ENCODE measurements at regions not wholly inside any gene's neighbourhood (a gene's known extent, or its start where the extent isn't known, plus 50 kb on each side); places are given as distances from the start of the nearest gene placed in this dataset.

DNA sequence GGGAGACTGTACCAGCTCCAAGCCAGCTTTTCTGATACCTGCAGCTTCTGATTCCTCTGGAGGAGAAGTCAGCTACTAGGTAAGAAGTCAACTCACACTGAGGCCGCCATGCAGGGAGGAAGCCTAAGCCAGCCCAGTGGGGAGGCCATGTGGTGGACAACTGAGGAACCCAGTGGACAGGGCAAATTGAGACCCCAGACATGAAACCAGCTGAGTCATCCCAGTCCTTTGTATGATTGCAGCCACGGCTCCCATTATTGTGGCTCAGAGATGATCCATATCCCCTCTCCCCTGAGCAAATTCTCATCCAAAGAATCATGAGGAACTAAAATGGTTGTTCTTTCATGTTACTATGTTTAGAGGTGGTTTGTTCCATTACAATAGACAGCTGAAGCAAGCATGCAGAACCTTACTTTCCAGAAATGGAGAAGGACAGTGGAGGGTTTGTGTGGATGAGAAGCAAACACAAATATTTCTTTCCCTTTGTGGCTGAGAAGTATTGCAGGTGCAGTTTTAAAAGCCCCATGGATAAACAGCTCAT lies 1147.3 kb upstream of the TMEM132C start:
- no peak for TF ChIP-seq GATA3 (IDR thresholded peaks at IDR 0.05; ENCODE audit: low read depth, low read length)
- no peak for TF ChIP-seq GATA2 (IDR thresholded peaks at IDR 0.05; ENCODE audit: low read depth, low read length)

DNA sequence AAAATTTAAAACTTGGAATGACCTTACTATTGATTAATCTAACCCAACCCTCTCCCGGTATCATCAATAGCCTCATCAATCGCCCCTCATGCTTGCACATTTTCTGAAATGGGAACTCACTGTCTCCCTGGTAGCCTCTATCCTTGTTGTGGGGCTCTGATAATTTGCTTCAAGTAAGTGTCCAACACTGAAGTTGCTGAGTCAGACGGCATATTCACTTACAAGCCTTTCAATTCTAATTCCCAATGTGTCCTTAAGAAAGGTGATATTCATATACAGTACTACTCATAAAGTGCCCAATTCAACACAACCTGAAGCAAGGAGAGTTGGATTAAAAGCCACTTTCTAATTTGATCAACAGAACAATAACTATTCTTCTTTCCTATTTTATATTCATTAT lies 1146.1 kb upstream of the TMEM132C start:
- no peak for TF ChIP-seq GATA3 (IDR thresholded peaks at IDR 0.05; ENCODE audit: low read depth, low read length)
- no peak for TF ChIP-seq GATA2 (IDR thresholded peaks at IDR 0.05; ENCODE audit: low read depth, low read length)

DNA sequence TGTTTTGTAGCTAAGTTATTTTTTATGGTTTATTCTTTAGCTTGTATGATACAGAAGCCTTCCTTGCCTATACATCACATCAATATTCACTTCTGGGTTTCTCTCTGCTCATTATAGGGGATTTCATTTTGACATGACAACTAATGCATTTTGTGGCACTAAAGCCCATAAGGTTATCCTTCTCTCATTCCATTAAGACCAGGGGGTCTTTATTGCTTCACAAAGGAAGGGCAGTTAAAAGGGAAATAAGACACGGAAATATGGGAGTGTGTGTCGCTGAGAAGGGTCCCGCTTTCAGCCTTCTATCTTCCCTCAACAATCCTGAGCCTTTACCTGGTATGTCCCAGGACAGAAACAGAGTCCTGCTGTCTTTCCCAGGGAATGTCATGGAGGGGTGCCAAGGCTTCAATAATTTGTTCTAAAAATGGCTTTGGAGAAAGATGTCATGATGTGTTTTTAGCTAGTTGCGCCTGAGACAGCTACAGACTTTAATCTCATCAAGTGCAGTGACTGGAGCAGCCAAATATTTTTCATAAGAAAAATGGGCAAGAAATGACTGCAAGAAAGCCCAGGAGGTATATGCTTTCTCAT lies 1145.4 kb upstream of the TMEM132C start:
- TF ChIP-seq GATA2 (IDR thresholded peaks at IDR 0.05; ENCODE audit: low read depth, low read length) (no peak), GATA3 (IDR thresholded peaks at IDR 0.05; ENCODE audit: low read depth, low read length) (no peak)

DNA sequence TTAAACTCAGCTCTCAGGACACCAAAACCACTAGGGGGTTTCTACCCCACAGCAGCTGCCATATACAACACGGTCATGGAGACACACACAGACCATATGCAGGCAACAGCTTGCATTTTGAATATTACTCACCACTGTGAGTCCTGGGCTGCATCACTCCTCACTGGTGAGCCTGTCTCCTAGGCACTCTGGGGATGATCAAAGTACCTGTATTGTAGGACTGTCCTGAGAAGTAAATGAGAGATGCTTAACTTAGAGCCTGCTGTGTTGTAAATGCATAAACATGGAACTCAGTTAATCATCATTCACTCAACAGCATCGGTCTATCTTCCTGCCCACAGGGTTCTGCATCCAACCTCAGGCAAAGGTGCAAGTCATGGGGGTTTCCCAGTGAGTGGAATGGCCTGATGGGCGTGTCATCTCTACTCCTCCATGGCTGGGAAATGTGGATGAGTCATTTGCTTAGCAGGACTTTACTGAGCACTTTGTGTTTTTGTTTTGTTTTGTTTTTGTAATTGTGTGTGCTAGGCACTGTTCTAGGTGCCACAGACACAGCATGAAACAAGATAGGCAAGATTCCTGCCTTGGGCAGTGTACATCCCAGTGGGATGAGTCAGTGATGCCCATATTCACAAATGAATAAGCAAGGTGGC lies 1141.2 kb upstream of the TMEM132C start:
- no peak for TF ChIP-seq GATA3 (IDR thresholded peaks at IDR 0.05; ENCODE audit: low read depth, low read length)
- no peak for TF ChIP-seq GATA2 (IDR thresholded peaks at IDR 0.05; ENCODE audit: low read depth, low read length)

DNA sequence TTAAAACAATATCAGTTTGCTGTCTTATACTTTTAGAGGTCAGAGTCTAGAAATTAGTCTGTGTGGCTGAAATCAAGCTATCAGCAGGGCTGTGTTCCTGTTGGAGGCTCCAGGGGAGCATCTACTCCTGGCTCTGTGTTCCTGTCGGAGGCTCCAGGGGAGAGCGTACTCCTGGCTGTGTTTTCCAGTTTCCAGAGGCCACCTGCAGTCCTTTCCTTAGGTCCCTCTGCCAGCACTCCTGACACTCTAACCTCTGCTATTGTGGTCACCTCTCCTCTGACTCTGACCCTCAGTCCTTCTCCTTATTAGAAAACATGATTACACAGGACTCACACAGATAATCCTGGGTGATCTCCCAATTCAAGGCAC lies 1140.7 kb upstream of the TMEM132C start:
- no peak for TF ChIP-seq GATA3 (IDR thresholded peaks at IDR 0.05; ENCODE audit: low read depth, low read length)

DNA sequence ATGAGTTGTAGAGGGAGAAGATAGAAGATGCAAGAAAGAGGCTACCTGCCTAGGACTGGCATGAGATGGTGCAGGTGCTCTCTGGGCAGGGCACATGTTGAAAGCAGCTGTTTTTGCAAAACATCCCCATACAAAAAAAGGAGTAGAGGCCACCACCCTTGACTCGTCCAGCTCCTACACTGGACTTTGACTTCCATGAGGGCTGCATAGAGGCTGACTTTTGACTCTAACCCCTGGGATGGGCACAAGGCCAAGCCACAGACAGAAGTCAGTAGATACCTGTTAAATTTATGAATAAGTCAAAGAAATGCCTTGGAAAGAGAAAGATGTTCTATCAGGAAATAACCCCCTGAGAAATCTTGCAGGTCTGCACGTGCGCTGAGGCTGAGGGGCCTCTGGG lies 1139.1 kb upstream of the TMEM132C start:
- no peak for TF ChIP-seq GATA3 (IDR thresholded peaks at IDR 0.05; ENCODE audit: low read depth, low read length)
- TF ChIP-seq GATA2 (IDR thresholded peaks at IDR 0.05; ENCODE audit: low read depth, low read length): no peak

DNA sequence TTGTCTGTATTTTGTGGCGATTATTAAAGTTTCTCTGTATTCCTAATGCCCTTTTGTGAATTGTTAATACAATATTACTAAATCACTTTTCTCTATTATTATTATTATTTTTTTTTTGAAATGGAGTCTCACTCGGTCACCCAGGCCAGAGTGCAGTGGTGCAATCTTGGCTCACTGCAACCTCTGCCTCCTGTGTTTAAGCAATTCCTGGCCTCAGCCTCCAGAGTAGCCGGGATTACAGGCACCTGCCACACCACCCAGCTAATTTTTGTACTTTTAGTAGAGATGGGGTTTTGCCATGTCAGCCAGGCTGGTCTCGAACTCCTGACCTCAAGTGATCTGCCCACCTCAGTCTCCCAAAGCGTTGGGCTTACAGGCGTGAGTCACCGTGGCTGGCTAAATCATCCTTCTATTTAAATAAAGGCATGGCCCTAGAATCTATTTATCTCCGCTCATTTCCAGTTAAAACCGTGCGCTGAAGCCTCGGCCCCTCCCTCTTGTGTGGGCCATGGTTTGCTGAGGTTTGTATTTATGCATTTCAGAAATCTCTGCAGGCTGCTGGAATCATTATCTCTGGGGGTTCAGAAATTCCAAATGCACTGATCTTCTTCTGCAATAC lies 1136.4 kb upstream of the TMEM132C start:
- TF ChIP-seq GATA3 (IDR thresholded peaks at IDR 0.05; ENCODE audit: low read depth, low read length): no peak
- no peak for TF ChIP-seq GATA2 (IDR thresholded peaks at IDR 0.05; ENCODE audit: low read depth, low read length)

DNA sequence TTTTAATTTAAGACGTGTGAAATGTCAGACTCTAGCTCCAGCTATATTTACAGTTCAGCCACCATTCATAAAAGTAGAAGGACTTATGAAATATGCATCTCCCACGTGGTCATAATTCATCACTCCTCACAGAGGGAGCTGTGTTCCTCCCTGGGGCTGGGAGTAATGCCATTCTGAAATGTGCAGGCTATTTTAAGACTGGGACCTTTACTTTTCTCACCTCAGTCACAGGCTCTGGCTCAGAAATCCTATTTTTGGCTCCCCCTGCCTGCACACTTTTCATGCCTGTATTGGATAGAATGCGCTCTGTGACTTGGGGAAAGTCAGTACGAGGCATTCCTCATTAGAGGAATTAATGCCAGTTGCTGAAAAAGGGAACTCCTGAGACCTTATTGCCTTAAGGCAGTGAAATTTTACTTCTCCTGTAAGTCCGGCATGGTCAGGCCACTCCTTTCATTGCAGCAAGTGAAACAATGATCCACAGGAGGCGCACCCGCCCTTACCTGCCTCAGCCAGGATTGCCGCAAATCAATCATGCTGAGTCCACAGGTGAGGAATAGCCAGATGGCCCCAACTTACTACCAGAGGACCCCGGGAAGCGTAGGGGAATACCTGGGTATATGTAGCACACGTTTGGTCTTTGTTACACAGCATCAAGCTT lies 1133.2 kb upstream of the TMEM132C start:
- TF ChIP-seq GATA2 (IDR thresholded peaks at IDR 0.05; ENCODE audit: low read depth, low read length) (no peak), GATA3 (IDR thresholded peaks at IDR 0.05; ENCODE audit: low read depth, low read length) (no peak)

DNA sequence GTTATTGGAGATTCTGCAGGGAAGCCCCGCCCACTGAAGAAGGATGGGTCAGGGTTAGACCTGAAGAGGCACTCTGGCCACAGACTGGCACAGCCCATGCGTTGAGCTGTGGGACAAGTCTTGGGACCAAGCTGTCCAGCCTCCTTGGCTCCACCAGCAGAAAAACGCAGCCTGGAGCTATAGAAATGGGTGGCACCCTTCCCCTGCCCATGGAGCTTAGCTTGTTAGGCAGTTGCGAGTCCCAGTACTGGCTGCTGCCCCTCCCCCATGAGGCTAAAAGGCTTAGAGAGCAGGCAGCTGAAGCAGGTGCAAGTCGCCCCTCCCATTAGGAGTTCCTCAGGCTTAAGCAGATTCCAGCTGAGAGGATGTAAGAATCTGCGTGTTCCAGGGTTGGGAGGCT lies 1124.0 kb upstream of the TMEM132C start:
- no peak for TF ChIP-seq GATA2 (IDR thresholded peaks at IDR 0.05; ENCODE audit: low read depth, low read length)
- TF ChIP-seq GATA3 (IDR thresholded peaks at IDR 0.05; ENCODE audit: low read depth, low read length): no peak

DNA sequence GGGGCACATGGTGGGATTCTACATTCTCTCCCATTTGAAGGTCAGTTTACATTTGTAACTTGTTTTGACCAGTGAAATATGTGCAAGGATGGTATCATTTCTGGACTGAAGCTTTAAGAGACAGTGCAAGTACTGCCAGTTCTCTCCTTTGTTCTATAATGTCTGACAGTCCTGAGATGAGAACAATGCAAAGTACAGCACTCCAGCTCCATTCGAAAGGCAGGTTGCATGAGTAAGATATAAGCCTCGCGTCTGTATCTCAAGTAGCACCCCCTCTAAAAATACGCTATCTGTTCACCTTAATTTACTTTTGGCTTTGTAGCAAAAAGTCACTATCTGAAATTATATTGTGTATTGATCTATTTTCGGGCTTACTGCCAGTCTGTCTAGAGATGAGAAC lies 1122.2 kb upstream of the TMEM132C start:
- TF ChIP-seq GATA3 (IDR thresholded peaks at IDR 0.05; ENCODE audit: low read depth, low read length) (no peak), GATA2 (IDR thresholded peaks at IDR 0.05; ENCODE audit: low read depth, low read length) (no peak)

DNA sequence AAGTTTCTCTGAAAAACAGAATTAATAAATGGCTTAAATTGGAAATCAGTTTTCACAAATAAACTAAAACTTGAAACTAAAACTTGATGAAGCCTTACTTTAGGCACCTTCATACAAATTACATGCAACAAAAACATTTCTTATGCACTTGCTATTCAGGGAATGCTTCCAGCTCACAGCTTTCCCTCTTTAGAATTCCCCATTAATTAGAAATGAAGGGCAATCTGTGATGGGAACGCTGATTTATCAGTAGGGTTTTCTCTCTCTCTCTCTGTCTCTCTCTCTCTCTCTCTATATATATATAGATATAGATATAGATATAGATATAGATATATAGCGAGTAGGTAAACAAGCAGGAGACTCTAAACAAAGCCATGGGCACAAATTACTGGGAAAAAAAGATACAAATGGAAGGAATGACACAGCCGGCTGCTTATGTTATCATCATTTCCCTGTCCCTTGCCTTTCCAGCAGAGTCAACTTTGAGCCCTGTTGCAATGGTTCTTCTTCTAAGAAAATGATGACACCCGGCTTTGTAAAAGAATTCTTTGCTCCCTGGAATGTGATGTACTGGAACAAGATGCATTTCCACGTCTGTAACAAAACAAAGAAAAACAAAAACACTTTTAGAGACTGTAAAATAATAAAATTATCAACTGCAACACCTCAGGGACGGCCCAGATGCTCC lies 1121.6 kb upstream of the TMEM132C start:
- no peak for TF ChIP-seq GATA2 (IDR thresholded peaks at IDR 0.05; ENCODE audit: low read depth, low read length)
- no peak for TF ChIP-seq GATA3 (IDR thresholded peaks at IDR 0.05; ENCODE audit: low read depth, low read length)

DNA sequence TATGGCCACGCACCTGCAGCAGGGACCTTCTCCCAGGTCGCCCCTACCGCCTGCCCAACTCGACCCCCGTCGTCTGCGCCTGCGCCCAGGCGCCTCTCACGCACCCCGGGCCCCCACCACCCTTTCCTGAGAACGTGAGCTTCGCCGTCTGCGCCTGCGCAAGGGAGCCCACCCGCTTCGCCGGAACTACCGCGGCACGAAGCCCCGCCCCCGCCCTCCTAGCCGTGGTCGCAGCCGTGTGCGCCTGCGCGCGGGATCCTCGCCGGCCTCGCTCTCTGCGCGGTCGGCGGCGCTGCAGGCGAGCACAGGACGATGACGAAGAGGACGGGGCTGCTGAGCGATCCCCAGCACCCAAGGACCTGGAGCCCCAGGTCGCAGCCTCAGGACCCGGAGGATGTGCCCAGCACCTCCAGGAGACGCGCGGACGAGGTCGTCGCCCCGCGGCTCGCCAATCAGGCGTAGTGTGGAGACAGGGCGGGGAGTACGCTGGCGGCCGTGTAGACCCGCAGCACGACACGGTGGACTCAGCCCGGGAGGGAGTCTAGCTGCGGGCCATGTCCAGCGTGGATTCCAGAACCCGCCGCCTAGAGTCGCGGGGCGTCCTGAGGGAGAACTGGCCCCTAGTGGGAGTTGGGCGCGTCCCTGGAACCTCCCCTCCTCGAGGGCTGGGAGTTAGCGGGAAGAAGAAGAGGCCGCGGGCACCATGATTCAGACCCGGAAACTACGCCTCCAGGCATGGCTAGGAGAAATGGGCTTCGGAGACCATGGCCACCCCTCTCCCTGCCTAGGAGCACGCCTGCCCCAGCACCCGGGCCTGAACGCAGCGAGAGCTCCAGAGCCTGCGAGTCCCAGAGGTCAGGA lies 1120.8 kb upstream of the TMEM132C start:
- TF ChIP-seq GATA2 (IDR thresholded peaks at IDR 0.05; ENCODE audit: low read depth, low read length) (no peak), GATA3 (IDR thresholded peaks at IDR 0.05; ENCODE audit: low read depth, low read length) (no peak)

DNA sequence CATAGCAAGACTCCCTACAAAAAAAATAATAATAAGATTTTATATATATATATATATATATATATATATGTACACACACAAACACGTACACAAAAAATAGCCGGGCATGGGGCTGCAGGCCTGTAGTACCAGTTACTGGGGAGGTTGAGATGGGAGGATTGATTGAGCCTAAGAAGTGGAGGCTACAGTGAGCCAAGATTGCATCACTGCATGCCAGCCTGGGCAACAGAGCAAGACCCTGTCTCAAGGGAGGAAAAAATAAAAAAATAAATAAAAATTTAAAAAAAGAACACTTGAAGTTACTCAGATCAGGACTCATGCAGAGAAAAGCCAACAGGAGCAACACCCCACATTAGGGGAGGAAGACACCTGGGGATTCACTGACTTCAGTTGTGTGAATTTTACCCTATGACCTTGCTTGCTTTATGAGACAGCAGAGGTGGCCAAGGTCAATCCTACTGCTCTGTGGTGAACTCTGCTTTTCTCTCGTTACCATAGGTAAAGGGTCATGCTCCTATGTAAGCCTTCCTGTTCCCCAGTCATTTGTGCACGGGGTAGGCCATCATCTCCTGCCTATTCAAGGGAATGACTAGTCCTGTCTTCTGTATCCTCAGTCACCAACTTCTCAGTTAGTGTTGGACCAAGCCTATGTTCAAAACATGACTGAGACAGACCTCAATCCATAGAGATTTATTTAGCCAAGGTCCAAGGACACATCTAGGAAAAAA lies 1119.8 kb upstream of the TMEM132C start:
- TF ChIP-seq GATA3 (IDR thresholded peaks at IDR 0.05; ENCODE audit: low read depth, low read length): no peak
- TF ChIP-seq GATA2 (IDR thresholded peaks at IDR 0.05; ENCODE audit: low read depth, low read length): no peak

Data from SH-SY5Y (cell line).